ENCODE measurements at regions not wholly inside any gene's neighbourhood (a gene's known extent, or its start where the extent isn't known, plus 50 kb on each side); places are given as distances from the start of the nearest gene placed in this dataset.
"Not testable (repeated sequence)": the region's sequence is repeated elsewhere in the genome, so short reads cannot be mapped to it uniquely, and the experiment has no call there.

GRCh38 chr4:116151371-116151770 is 934.0 kb downstream of the TRAM1L1 start:
- H3K9me3 ChIP-seq (ENCODE audit: control insufficient read depth, insufficient read depth, low read depth, low read length); H3K4me3 ChIP-seq (ENCODE audit: low read depth, low read length); POLR2A ChIA-PET; H3K36me3 ChIP-seq (ENCODE audit: control insufficient read depth in 2 of 2, insufficient read depth in 1 of 2, low read length in 2 of 2); H3K27ac ChIP-seq (ENCODE audit: extremely low read depth, low read depth, low read length); H3K4me1 ChIP-seq (ENCODE audit: control insufficient read depth, insufficient read depth, low read length); CTCF ChIA-PET: not testable (repeated sequence)

- Histone ChIP-seq H3K9me3 (ENCODE audit: control insufficient read depth, insufficient read depth, low read depth, low read length) (no peaks in the 10 kb centered on the region), H3K4me1 (ENCODE audit: control insufficient read depth, insufficient read depth, low read length) (no peaks in the 10 kb centered on the region), H3K36me3 (ENCODE audit: control insufficient read depth in 2 of 2, insufficient read depth in 1 of 2, low read length in 2 of 2) (no peaks in the 10 kb centered on the region), H3K4me3 (ENCODE audit: low read depth, low read length) (no peak overlapping the region), H3K27ac (ENCODE audit: extremely low read depth, low read depth, low read length) (no peak overlapping the region)
- ChIA-PET CTCF (no interaction called here), POLR2A (no interaction called here)
- TF ChIP-seq ZNF549 (tag by site-specific recombination; IDR thresholded peaks at IDR 0.05) (no peak), TCF7L2 (IDR thresholded peaks at IDR 0.05; ENCODE audit: borderline replicate concordance, low read depth, low read length) (no peak), ZFP3 (tag by site-specific recombination; IDR thresholded peaks at IDR 0.05; ENCODE audit: low read depth) (no peak), ZNF184 (tag by site-specific recombination; IDR thresholded peaks at IDR 0.05) (no peak), KLF1 (tag by site-specific recombination; IDR thresholded peaks at IDR 0.05) (no peak), ZSCAN4 (tag by site-specific recombination; IDR thresholded peaks at IDR 0.05) (no peak), ZNF585B (tag by site-specific recombination; IDR thresholded peaks at IDR 0.05) (no peak)
- TF ChIP-seq, protein P1, sequence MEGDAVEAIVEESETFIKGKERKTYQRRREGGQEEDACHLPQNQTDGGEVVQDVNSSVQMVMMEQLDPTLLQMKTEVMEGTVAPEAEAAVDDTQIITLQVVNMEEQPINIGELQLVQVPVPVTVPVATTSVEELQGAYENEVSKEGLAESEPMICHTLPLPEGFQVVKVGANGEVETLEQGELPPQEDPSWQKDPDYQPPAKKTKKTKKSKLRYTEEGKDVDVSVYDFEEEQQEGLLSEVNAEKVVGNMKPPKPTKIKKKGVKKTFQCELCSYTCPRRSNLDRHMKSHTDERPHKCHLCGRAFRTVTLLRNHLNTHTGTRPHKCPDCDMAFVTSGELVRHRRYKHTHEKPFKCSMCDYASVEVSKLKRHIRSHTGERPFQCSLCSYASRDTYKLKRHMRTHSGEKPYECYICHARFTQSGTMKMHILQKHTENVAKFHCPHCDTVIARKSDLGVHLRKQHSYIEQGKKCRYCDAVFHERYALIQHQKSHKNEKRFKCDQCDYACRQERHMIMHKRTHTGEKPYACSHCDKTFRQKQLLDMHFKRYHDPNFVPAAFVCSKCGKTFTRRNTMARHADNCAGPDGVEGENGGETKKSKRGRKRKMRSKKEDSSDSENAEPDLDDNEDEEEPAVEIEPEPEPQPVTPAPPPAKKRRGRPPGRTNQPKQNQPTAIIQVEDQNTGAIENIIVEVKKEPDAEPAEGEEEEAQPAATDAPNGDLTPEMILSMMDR (tag by site-specific recombination; IDR thresholded peaks at IDR 0.05), result no peak
- TF ChIP-seq, protein P2, sequence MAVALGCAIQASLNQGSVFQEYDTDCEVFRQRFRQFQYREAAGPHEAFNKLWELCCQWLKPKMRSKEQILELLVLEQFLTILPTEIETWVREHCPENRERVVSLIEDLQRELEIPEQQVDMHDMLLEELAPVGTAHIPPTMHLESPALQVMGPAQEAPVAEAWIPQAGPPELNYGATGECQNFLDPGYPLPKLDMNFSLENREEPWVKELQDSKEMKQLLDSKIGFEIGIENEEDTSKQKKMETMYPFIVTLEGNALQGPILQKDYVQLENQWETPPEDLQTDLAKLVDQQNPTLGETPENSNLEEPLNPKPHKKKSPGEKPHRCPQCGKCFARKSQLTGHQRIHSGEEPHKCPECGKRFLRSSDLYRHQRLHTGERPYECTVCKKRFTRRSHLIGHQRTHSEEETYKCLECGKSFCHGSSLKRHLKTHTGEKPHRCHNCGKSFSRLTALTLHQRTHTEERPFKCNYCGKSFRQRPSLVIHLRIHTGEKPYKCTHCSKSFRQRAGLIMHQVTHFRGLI (tag by site-specific recombination; IDR thresholded peaks at IDR 0.05), result no peak
Observed at GRCh38 chr4:116150152-116150551, 935.2 kb downstream of the TRAM1L1 start.

- H3K4me3 ChIP-seq (ENCODE audit: low read depth, low read length), result no peak overlapping the region
- CTCF ChIA-PET, result no interaction called here
- H3K27ac ChIP-seq (ENCODE audit: extremely low read depth, low read depth, low read length), result no peak overlapping the region
- no peaks in the 10 kb centered on the region for H3K9me3 ChIP-seq (ENCODE audit: control insufficient read depth, insufficient read depth, low read depth, low read length)
- POLR2A ChIA-PET, result no interaction called here
- no peak for TF ChIP-seq ZNF2 (tag by site-specific recombination; IDR thresholded peaks at IDR 0.05)
- no peak for TF ChIP-seq ZBTB44 (tag by site-specific recombination; IDR thresholded peaks at IDR 0.05)
- TF ChIP-seq ZNF501 (tag by site-specific recombination; IDR thresholded peaks at IDR 0.05), result no peak
- no peak for TF ChIP-seq SETDB1 (IDR thresholded peaks at IDR 0.05; ENCODE audit: insufficient read length, low read length)
- TF ChIP-seq KLF7 (tag by site-specific recombination; IDR thresholded peaks at IDR 0.05; ENCODE audit: borderline replicate concordance), result no peak
- TF ChIP-seq, protein P3, sequence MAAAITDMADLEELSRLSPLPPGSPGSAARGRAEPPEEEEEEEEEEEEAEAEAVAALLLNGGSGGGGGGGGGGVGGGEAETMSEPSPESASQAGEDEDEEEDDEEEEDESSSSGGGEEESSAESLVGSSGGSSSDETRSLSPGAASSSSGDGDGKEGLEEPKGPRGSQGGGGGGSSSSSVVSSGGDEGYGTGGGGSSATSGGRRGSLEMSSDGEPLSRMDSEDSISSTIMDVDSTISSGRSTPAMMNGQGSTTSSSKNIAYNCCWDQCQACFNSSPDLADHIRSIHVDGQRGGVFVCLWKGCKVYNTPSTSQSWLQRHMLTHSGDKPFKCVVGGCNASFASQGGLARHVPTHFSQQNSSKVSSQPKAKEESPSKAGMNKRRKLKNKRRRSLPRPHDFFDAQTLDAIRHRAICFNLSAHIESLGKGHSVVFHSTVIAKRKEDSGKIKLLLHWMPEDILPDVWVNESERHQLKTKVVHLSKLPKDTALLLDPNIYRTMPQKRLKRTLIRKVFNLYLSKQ (tag by site-specific recombination; IDR thresholded peaks at IDR 0.05; ENCODE audit: borderline replicate concordance), result no peak
- TF ChIP-seq, protein P4, sequence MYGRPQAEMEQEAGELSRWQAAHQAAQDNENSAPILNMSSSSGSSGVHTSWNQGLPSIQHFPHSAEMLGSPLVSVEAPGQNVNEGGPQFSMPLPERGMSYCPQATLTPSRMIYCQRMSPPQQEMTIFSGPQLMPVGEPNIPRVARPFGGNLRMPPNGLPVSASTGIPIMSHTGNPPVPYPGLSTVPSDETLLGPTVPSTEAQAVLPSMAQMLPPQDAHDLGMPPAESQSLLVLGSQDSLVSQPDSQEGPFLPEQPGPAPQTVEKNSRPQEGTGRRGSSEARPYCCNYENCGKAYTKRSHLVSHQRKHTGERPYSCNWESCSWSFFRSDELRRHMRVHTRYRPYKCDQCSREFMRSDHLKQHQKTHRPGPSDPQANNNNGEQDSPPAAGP (tag by site-specific recombination; IDR thresholded peaks at IDR 0.05), result no peak
- no peak for TF ChIP-seq GLI2 (tag by site-specific recombination; IDR thresholded peaks at IDR 0.05; ENCODE audit: borderline replicate concordance, low read depth)
- no peak for TF ChIP-seq ZBTB7A (tag by site-specific recombination; IDR thresholded peaks at IDR 0.05; ENCODE audit: low read depth)
- TF ChIP-seq ZNF571 (tag by site-specific recombination; IDR thresholded peaks at IDR 0.05), result no peak
- no peak for TF ChIP-seq SALL2 (tag by site-specific recombination; IDR thresholded peaks at IDR 0.05; ENCODE audit: borderline replicate concordance)
- TF ChIP-seq ZNF510 (tag by site-specific recombination; IDR thresholded peaks at IDR 0.05; ENCODE audit: insufficient replicate concordance), result no peak
- no peak for TF ChIP-seq ZNF426 (tag by site-specific recombination; IDR thresholded peaks at IDR 0.05)
- TF ChIP-seq ZNF626 (tag by site-specific recombination; IDR thresholded peaks at IDR 0.05), result no peak
- H3K4me1 ChIP-seq (ENCODE audit: control insufficient read depth, insufficient read depth, low read length), result no peaks in the 10 kb centered on the region
- no peaks in the 10 kb centered on the region for H3K36me3 ChIP-seq (ENCODE audit: control insufficient read depth in 2 of 2, insufficient read depth in 1 of 2, low read length in 2 of 2)
Observed at GRCh38 chr4:116143198-116143597, 942.2 kb downstream of the TRAM1L1 start.
